GM12891 (cell line): ENCODE measurements at regions not wholly inside any gene's neighbourhood (a gene's known extent, or its start where the extent isn't known, plus 50 kb on each side); places are given as distances from the start of the nearest gene placed in this dataset.

ENCODE experiments used
- PAX5 ChIP-seq: IDR thresholded peaks from 2 replicates; pipeline ENCODE4 v1.6.1; 2011; ENCODE audit warnings: low read length, moderate library complexity, mild to moderate bottlenecking; ENCODE audit not compliant: insufficient read depth, severe bottlenecking
- POLR2A ChIP-seq: IDR thresholded peaks from 2 replicates; pipeline ENCODE4 v1.6.1; 2011; ENCODE audit warnings: low read depth, low read length, control low read depth
- POLR2AphosphoS5 ChIP-seq: IDR thresholded peaks from 2 replicates; pipeline ENCODE4 v1.6.1; 2011; ENCODE audit warnings: low read depth, low read length, control low read depth
- TAF1 ChIP-seq: IDR thresholded peaks from 2 replicates; pipeline ENCODE4 v1.6.1; 2011; ENCODE audit warnings: low read depth, low read length, control low read depth

- TF ChIP-seq TAF1 (no peak), POLR2A (no peak), POLR2AphosphoS5 (no peak), PAX5 (no peak)
Observed at GRCh38 chr12:94769776-94770759, 119.7 kb upstream of the TMCC3 start.
